HEK293 (cell line): ENCODE measurements at regions not wholly inside any gene's neighbourhood (a gene's known extent, or its start where the extent isn't known, plus 50 kb on each side); places are given as distances from the start of the nearest gene placed in this dataset.
A peak's percentile ranks its signal among the peaks of the same experiment; 100 is the strongest.

Experiments
- CTCF ChIA-PET: fragments of 350-600 bp; formaldehyde crosslinking; extraction: SDS; loops from one replicate; lab custom pipeline; 2021; ENCODE audit warnings: antibody characterized with exemption; lab: Yijun Ruan, JAX
- POLR2A ChIA-PET: fragments of 300-600 bp; formaldehyde crosslinking; extraction: SDS; loops from one replicate; lab custom pipeline; 2020; ENCODE audit warnings: antibody characterized with exemption, inconsistent platforms; lab: Yijun Ruan, JAX
- H3K27ac ChIP-seq: fragments of 200-500 bp; sonication (Bioruptor generic); 2 replicates; pipeline ENCODE4 v1.5.1; 2014; ENCODE audit warnings: low read depth, low read length, control low read depth, inconsistent platforms; ENCODE audit errors: extremely low read depth
- H3K36me3 ChIP-seq, 2 experiments: fragments of 200-500 bp in 1 of 2; sonication (Bioruptor generic) in 1 of 2; 1 replicate in 1 of 2; 2 replicates in 1 of 2; pipeline ENCODE4 v1.5.1; 2014 to 2017; ENCODE audit warnings: inconsistent platforms in 2 of 2, low read length in 2 of 2; ENCODE audit not compliant: control insufficient read depth in 2 of 2, insufficient read depth in 1 of 2
- H3K4me1 ChIP-seq: fragments of 200-500 bp; sonication (Bioruptor generic); 2 replicates; pipeline ENCODE4 v1.5.1; 2014; ENCODE audit warnings: mild to moderate bottlenecking, low read length, inconsistent platforms; ENCODE audit not compliant: control insufficient read depth, insufficient read depth
- H3K4me3 ChIP-seq: 2 replicates; pipeline ENCODE4 v1.5.1; 2011; ENCODE audit warnings: low read depth, mild to moderate bottlenecking, control low read depth, low read length, moderate library complexity
- H3K9me3 ChIP-seq: fragments of 200-500 bp; sonication (Bioruptor generic); 2 replicates; pipeline ENCODE4 v1.5.1; 2014; ENCODE audit warnings: low read depth, low read length, inconsistent platforms; ENCODE audit not compliant: control insufficient read depth, insufficient read depth
- SETDB1 ChIP-seq: IDR thresholded peaks from one replicate; pipeline ENCODE4 v1.6.1; 2017; ENCODE audit warnings: mild to moderate bottlenecking, low read length, moderate library complexity, mixed read lengths; ENCODE audit not compliant: insufficient read length
- ZBTB8A ChIP-seq: fragments of 450-650 bp; formaldehyde crosslinking; IDR thresholded peaks from 2 replicates; pipeline ENCODE4 v1.5.1; 2016; ENCODE audit warnings: missing biosample characterization, missing genetic modification characterization
- ZFHX2 ChIP-seq: fragments of 450-650 bp; formaldehyde crosslinking; conservative IDR thresholded peaks from 2 replicates; pipeline ENCODE4 v1.5.1; 2016; ENCODE audit warnings: missing biosample characterization, missing genetic modification characterization
- ZNF174 ChIP-seq: fragments of 450-650 bp; formaldehyde crosslinking; IDR thresholded peaks from 2 replicates; pipeline ENCODE4 v1.5.0; 2017; ENCODE audit warnings: missing biosample characterization, mild to moderate bottlenecking, missing genetic modification characterization
- ZNF2 ChIP-seq: fragments of 450-650 bp; formaldehyde crosslinking; IDR thresholded peaks from 2 replicates; pipeline ENCODE4 v1.5.1; 2016; ENCODE audit warnings: missing biosample characterization, missing genetic modification characterization
- ZNF214 ChIP-seq: fragments of 450-650 bp; formaldehyde crosslinking; IDR thresholded peaks from 2 replicates; pipeline ENCODE4 v1.5.1; 2017; ENCODE audit warnings: missing biosample characterization, mild to moderate bottlenecking, missing genetic modification characterization, borderline replicate concordance
- ZNF248 ChIP-seq: fragments of 450-650 bp; formaldehyde crosslinking; IDR thresholded peaks from 2 replicates; pipeline ENCODE4 v1.5.1; 2017; ENCODE audit warnings: missing biosample characterization, missing genetic modification characterization
- ZNF335 ChIP-seq: fragments of 450-650 bp; formaldehyde crosslinking; conservative IDR thresholded peaks from 2 replicates; pipeline ENCODE4 v1.5.1; 2016; ENCODE audit warnings: missing biosample characterization, missing genetic modification characterization
- ZNF366 ChIP-seq: fragments of 450-650 bp; formaldehyde crosslinking; conservative IDR thresholded peaks from 2 replicates; pipeline ENCODE4 v1.5.1; 2016; ENCODE audit warnings: missing biosample characterization, missing genetic modification characterization
- ZNF37A ChIP-seq: fragments of 450-650 bp; IDR thresholded peaks from 2 replicates; pipeline ENCODE4 v1.5.1; 2018; ENCODE audit warnings: missing biosample characterization, missing genetic modification characterization
- ZNF654 ChIP-seq: fragments of 450-650 bp; formaldehyde crosslinking; IDR thresholded peaks from 2 replicates; pipeline ENCODE4 v1.5.1; 2016; ENCODE audit warnings: low read depth, missing biosample characterization, missing genetic modification characterization
- ZNF837 ChIP-seq: fragments of 450-650 bp; formaldehyde crosslinking; IDR thresholded peaks from 2 replicates; pipeline ENCODE4 v1.5.1; 2016; ENCODE audit warnings: missing biosample characterization, missing genetic modification characterization
- ZSCAN16 ChIP-seq: fragments of 450-650 bp; formaldehyde crosslinking; IDR thresholded peaks from 2 replicates; pipeline ENCODE4 v1.5.1; 2016; ENCODE audit warnings: missing biosample characterization, missing genetic modification characterization
- TF ChIP-seq, protein P1 (sequence below): fragments of 450-650 bp; formaldehyde crosslinking; IDR thresholded peaks from 2 replicates; pipeline ENCODE4 v1.5.1; 2016; ENCODE audit warnings: missing biosample characterization, missing genetic modification characterization
- TF ChIP-seq, protein P2 (sequence below): fragments of 450-650 bp; formaldehyde crosslinking; IDR thresholded peaks from 2 replicates; pipeline ENCODE4 v1.5.1; 2016; ENCODE audit warnings: missing biosample characterization, missing genetic modification characterization
- TF ChIP-seq, protein P3 (sequence below): fragments of 450-650 bp; formaldehyde crosslinking; IDR thresholded peaks from 2 replicates; pipeline ENCODE4 v1.5.1; 2017; ENCODE audit warnings: missing biosample characterization, missing genetic modification characterization
- TF ChIP-seq, protein P4 (sequence below): fragments of 450-650 bp; IDR thresholded peaks from 2 replicates; pipeline ENCODE4 v1.5.1; 2018; ENCODE audit warnings: missing biosample characterization, missing genetic modification characterization
- TF ChIP-seq, protein P5 (sequence below): fragments of 450-650 bp; formaldehyde crosslinking; IDR thresholded peaks from 2 replicates; pipeline ENCODE4 v1.5.1; 2016; ENCODE audit warnings: missing biosample characterization, missing genetic modification characterization

DNA sequence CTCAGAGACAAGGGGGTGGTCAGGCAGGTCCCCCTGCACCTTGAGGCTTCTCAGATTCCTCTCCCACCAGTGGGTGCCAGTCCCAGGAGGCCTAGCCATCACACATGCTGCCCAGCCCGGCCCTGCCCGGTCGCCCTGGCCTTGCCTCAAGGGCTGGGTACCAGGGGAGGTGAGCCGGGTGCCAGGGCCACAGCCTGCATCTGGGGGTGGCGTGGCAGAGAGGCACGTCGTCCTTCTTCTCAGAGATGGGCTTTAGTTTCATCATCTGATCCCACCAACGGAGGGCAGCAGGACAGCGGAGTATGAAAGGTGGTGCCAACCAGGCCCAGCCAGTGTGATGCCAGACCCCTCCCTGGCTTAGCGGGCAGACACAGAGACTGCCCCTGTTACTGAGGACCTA, 161.7 kb downstream of the TFCP2L1 start (continued):
- TF ChIP-seq, protein P1, sequence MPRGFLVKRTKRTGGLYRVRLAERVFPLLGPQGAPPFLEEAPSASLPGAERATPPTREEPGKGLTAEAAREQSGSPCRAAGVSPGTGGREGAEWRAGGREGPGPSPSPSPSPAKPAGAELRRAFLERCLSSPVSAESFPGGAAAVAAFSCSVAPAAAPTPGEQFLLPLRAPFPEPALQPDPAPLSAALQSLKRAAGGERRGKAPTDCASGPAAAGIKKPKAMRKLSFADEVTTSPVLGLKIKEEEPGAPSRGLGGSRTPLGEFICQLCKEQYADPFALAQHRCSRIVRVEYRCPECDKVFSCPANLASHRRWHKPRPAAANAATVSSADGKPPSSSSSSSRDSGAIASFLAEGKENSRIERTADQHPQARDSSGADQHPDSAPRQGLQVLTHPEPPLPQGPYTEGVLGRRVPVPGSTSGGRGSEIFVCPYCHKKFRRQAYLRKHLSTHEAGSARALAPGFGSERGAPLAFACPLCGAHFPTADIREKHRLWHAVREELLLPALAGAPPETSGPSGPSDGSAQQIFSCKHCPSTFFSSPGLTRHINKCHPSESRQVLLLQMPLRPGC (tag by site-specific recombination) = no peak
- TF ChIP-seq ZNF837 (tag by site-specific recombination) = no peak
- TF ChIP-seq, all 188 proteins: peak for 0

DNA sequence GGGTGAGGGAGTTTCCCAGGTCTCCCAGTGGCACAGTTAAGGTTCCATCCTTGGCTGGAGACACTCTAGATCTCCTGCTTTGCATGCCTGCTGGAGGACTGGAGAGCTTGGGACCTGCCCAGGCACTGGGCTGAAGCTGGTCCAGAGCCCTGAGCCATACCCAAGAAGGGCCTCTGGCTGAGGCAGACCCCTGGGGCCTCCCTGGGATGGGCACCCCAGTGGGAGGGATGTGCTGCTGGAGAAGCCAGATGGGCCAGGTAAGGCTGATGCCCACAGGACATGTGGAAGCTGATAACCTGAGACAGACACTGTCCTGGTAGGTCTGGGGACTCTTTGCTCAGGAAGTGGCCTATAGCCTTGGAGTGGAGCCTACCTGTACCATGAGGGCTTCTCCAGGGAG, 160.7 kb downstream of the TFCP2L1 start:
- TF ChIP-seq ZSCAN16 (no peak), ZNF214 (tag by site-specific recombination) (no peak), ZNF335 (no peak), ZNF174 (tag by site-specific recombination) (no peak), SETDB1 (no peak), ZBTB8A (tag by site-specific recombination) (no peak), ZNF248 (tag by site-specific recombination) (no peak), ZNF654 (no peak), ZNF37A (tag by site-specific recombination) (no peak)
- TF ChIP-seq, protein P2, sequence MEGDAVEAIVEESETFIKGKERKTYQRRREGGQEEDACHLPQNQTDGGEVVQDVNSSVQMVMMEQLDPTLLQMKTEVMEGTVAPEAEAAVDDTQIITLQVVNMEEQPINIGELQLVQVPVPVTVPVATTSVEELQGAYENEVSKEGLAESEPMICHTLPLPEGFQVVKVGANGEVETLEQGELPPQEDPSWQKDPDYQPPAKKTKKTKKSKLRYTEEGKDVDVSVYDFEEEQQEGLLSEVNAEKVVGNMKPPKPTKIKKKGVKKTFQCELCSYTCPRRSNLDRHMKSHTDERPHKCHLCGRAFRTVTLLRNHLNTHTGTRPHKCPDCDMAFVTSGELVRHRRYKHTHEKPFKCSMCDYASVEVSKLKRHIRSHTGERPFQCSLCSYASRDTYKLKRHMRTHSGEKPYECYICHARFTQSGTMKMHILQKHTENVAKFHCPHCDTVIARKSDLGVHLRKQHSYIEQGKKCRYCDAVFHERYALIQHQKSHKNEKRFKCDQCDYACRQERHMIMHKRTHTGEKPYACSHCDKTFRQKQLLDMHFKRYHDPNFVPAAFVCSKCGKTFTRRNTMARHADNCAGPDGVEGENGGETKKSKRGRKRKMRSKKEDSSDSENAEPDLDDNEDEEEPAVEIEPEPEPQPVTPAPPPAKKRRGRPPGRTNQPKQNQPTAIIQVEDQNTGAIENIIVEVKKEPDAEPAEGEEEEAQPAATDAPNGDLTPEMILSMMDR = no peak
- TF ChIP-seq, protein P3, sequence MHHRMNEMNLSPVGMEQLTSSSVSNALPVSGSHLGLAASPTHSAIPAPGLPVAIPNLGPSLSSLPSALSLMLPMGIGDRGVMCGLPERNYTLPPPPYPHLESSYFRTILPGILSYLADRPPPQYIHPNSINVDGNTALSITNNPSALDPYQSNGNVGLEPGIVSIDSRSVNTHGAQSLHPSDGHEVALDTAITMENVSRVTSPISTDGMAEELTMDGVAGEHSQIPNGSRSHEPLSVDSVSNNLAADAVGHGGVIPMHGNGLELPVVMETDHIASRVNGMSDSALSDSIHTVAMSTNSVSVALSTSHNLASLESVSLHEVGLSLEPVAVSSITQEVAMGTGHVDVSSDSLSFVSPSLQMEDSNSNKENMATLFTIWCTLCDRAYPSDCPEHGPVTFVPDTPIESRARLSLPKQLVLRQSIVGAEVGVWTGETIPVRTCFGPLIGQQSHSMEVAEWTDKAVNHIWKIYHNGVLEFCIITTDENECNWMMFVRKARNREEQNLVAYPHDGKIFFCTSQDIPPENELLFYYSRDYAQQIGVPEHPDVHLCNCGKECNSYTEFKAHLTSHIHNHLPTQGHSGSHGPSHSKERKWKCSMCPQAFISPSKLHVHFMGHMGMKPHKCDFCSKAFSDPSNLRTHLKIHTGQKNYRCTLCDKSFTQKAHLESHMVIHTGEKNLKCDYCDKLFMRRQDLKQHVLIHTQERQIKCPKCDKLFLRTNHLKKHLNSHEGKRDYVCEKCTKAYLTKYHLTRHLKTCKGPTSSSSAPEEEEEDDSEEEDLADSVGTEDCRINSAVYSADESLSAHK (tag by site-specific recombination) = no peak
- no peak overlapping the region for H3K4me3 ChIP-seq
- CTCF ChIA-PET = interaction anchor here (0.7 kb wide), 1 partner anchor 569 kb away, joined by 3 read pairs; no protein-coding TSS in a partner anchor
- POLR2A ChIA-PET = no interaction called here
- H3K27ac ChIP-seq = no peak overlapping the region
- H3K9me3 ChIP-seq = no peaks in the 10 kb centered on the region
- no peaks in the 10 kb centered on the region for H3K36me3 ChIP-seq
- no peaks in the 10 kb centered on the region for H3K4me1 ChIP-seq

DNA sequence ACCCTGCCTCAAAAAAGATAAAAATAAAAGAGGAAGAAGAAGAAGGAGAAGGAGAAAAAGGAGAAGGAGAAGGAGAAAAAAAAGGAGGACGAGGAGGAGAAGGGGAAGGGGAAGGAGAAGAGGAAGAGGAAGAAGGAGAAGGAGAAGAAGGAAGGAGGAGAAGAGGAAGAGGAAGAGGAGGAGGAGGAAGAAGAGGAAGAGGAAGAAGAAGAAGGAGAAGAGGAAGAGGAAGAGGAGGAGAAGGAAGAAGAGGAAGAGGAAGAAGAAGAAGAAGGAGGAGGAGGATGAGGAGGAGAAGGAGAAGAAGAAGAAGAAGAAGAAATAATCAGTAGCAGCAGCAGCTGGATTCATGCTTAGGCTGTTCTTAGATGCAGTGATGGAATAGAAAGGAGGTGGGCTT, 159.7 kb downstream of the TFCP2L1 start:
- Histone ChIP-seq H3K27ac (no peak overlapping the region), H3K4me3 (no peak overlapping the region), H3K4me1 (no peaks in the 10 kb centered on the region), H3K9me3 (no peaks in the 10 kb centered on the region), H3K36me3 (no peaks in the 10 kb centered on the region)
- TF ChIP-seq, protein P4, sequence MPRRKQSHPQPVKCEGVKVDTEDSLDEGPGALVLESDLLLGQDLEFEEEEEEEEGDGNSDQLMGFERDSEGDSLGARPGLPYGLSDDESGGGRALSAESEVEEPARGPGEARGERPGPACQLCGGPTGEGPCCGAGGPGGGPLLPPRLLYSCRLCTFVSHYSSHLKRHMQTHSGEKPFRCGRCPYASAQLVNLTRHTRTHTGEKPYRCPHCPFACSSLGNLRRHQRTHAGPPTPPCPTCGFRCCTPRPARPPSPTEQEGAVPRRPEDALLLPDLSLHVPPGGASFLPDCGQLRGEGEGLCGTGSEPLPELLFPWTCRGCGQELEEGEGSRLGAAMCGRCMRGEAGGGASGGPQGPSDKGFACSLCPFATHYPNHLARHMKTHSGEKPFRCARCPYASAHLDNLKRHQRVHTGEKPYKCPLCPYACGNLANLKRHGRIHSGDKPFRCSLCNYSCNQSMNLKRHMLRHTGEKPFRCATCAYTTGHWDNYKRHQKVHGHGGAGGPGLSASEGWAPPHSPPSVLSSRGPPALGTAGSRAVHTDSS (tag by site-specific recombination) = peak; percentile 97
- TF ChIP-seq ZFHX2 (tag by site-specific recombination) = no peak
- TF ChIP-seq, protein P5, sequence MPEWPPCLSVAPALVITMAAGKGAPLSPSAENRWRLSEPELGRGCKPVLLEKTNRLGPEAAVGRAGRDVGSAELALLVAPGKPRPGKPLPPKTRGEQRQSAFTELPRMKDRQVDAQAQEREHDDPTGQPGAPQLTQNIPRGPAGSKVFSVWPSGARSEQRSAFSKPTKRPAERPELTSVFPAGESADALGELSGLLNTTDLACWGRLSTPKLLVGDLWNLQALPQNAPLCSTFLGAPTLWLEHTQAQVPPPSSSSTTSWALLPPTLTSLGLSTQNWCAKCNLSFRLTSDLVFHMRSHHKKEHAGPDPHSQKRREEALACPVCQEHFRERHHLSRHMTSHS = no peak
- no peak for TF ChIP-seq ZNF2 (tag by site-specific recombination)
- TF ChIP-seq ZNF214 (tag by site-specific recombination) = no peak
- TF ChIP-seq ZNF366 (tag by site-specific recombination) = peak; percentile 70
- ChIA-PET CTCF (no interaction called here), POLR2A (no interaction called here)
